ENCODE measurements at regions not wholly inside any gene's neighbourhood (a gene's known extent, or its start where the extent isn't known, plus 50 kb on each side); places are given as distances from the start of the nearest gene placed in this dataset.
"Not testable (repeated sequence)": the region's sequence is repeated elsewhere in the genome, so short reads cannot be mapped to it uniquely, and the experiment has no call there.

GRCh38 chr3:162722337-162722736 is 1225.7 kb downstream of the OTOL1 start:
- no peaks in the 10 kb centered on the region for H3K27me3 ChIP-seq (replicated peaks; ENCODE audit: insufficient read depth, low read depth, low read length, poor library complexity)
- no peaks in the 10 kb centered on the region for H3K9me3 ChIP-seq (ENCODE audit: low read depth, low read length, poor library complexity, severe bottlenecking)
- TF ChIP-seq CTCF (conservative IDR thresholded peaks at IDR 0.05; ENCODE audit: low read depth, low read length) (no peak), EZH2 (IDR thresholded peaks at IDR 0.05; ENCODE audit: borderline replicate concordance, low read depth, low read length, poor library complexity, severe bottlenecking) (no peak)
- no peak overlapping the region for H3K27ac ChIP-seq (ENCODE audit: low read depth, low read length, poor library complexity, severe bottlenecking)
- H3K4me3 ChIP-seq (ENCODE audit: low read depth, low read length, poor library complexity, severe bottlenecking), result no peak overlapping the region
- intact Hi-C loops (cut with micrococcal nuclease; ENCODE audit: unreplicated experiment), result no loop called here
- ChIA-PET POLR2A (ENCODE audit: low non-redundant PET) (no interaction called here), CTCF (no interaction called here)
- no TSS peak for BruUV-seq (replicated peaks)
- no peaks in the 10 kb centered on the region for H3K4me1 ChIP-seq (ENCODE audit: insufficient read depth, low read length, poor library complexity, severe bottlenecking)
- no peak for DNase-seq (ENCODE audit: low spot score)
- no peaks in the 10 kb centered on the region for H3K36me3 ChIP-seq (ENCODE audit: insufficient read depth, low read length, poor library complexity, severe bottlenecking)

- intact Hi-C loops (cut with micrococcal nuclease; ENCODE audit: unreplicated experiment); CTCF ChIA-PET: not testable (repeated sequence)
These were observed 1226.2 kb downstream of the OTOL1 start for GRCh38 chr3:162722796-162723195.

DNA sequence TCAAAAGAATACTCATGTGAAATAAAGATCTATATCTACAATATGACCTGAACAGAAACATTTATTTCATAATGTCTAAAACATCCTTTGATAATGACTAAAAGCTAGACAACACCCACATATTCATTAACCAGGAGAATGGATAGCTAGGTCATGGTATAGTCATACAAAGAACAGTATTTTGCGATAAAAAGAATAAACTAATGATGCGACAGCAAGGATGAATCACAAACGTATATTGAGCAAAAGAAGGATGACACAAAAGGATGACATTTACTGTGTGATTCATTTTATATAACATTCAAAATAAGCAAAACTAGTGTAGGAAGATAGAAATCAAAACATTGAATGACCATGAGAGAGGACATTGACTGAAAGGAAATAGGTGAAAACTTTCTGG is 1233.1 kb downstream of the OTOL1 start:
- H3K27ac ChIP-seq (ENCODE audit: low read depth, low read length, poor library complexity, severe bottlenecking), result no peak overlapping the region
- BruUV-seq (replicated peaks), result no TSS peak
- no peak for DNase-seq (ENCODE audit: low spot score)
- intact Hi-C loops (cut with micrococcal nuclease; ENCODE audit: unreplicated experiment), result no loop called here
- ChIA-PET POLR2A (ENCODE audit: low non-redundant PET) (no interaction called here), CTCF (no interaction called here)
- H3K36me3 ChIP-seq (ENCODE audit: insufficient read depth, low read length, poor library complexity, severe bottlenecking), result no peaks in the 10 kb centered on the region
- H3K27me3 ChIP-seq (replicated peaks; ENCODE audit: insufficient read depth, low read depth, low read length, poor library complexity), result no peaks in the 10 kb centered on the region
- TF ChIP-seq EZH2 (IDR thresholded peaks at IDR 0.05; ENCODE audit: borderline replicate concordance, low read depth, low read length, poor library complexity, severe bottlenecking) (no peak), CTCF (conservative IDR thresholded peaks at IDR 0.05; ENCODE audit: low read depth, low read length) (no peak)
- no peaks in the 10 kb centered on the region for H3K9me3 ChIP-seq (ENCODE audit: low read depth, low read length, poor library complexity, severe bottlenecking)
- H3K4me3 ChIP-seq (ENCODE audit: low read depth, low read length, poor library complexity, severe bottlenecking), result no peak overlapping the region
- no peaks in the 10 kb centered on the region for H3K4me1 ChIP-seq (ENCODE audit: insufficient read depth, low read length, poor library complexity, severe bottlenecking)

More at GRCh38 chr3:162722796-162723195, 1226.2 kb downstream of the OTOL1 start:
- H3K4me1 ChIP-seq (ENCODE audit: insufficient read depth, low read length, poor library complexity, severe bottlenecking); H3K4me3 ChIP-seq (ENCODE audit: low read depth, low read length, poor library complexity, severe bottlenecking); POLR2A ChIA-PET (ENCODE audit: low non-redundant PET); BruUV-seq (replicated peaks); H3K27me3 ChIP-seq (replicated peaks; ENCODE audit: insufficient read depth, low read depth, low read length, poor library complexity); DNase-seq (ENCODE audit: low spot score); H3K9me3 ChIP-seq (ENCODE audit: low read depth, low read length, poor library complexity, severe bottlenecking); H3K27ac ChIP-seq (ENCODE audit: low read depth, low read length, poor library complexity, severe bottlenecking); H3K36me3 ChIP-seq (ENCODE audit: insufficient read depth, low read length, poor library complexity, severe bottlenecking): not testable (repeated sequence)

DNA sequence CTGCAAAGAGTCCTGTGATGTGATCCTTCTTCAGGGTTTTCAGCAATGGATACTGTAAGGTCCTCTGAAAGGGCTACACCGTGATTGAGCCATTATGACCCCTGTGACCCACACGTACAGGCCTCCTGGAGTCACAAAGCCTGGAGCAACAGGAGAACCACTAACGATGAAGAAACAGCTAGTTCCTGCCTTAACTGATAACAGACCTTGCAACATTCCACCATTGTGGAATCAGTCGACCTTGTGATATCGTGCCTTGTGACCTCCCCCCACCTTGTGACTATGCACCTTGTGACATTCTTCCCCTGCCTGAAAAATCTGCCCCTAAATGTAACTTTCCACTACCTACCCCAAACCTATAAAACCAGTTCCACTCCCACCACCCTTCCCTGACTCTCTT is 1235.4 kb downstream of the OTOL1 start:
- intact Hi-C loops (cut with micrococcal nuclease; ENCODE audit: unreplicated experiment); H3K27me3 ChIP-seq (replicated peaks; ENCODE audit: insufficient read depth, low read depth, low read length, poor library complexity); CTCF ChIA-PET; H3K9me3 ChIP-seq (ENCODE audit: low read depth, low read length, poor library complexity, severe bottlenecking); H3K36me3 ChIP-seq (ENCODE audit: insufficient read depth, low read length, poor library complexity, severe bottlenecking); DNase-seq (ENCODE audit: low spot score); POLR2A ChIA-PET (ENCODE audit: low non-redundant PET); H3K27ac ChIP-seq (ENCODE audit: low read depth, low read length, poor library complexity, severe bottlenecking); H3K4me3 ChIP-seq (ENCODE audit: low read depth, low read length, poor library complexity, severe bottlenecking); H3K4me1 ChIP-seq (ENCODE audit: insufficient read depth, low read length, poor library complexity, severe bottlenecking); BruUV-seq (replicated peaks): not testable (repeated sequence)

Data from A673 (cell line).